H4 (cell line): ENCODE measurements at regions not wholly inside any gene's neighbourhood (a gene's known extent, or its start where the extent isn't known, plus 50 kb on each side); places are given as distances from the start of the nearest gene placed in this dataset.

Experiments
- DNase-seq: peaks from one replicate; pipeline ENCODE4 v3.0.0-alpha.2; 2015; ENCODE audit warnings: low spot score

DNA sequence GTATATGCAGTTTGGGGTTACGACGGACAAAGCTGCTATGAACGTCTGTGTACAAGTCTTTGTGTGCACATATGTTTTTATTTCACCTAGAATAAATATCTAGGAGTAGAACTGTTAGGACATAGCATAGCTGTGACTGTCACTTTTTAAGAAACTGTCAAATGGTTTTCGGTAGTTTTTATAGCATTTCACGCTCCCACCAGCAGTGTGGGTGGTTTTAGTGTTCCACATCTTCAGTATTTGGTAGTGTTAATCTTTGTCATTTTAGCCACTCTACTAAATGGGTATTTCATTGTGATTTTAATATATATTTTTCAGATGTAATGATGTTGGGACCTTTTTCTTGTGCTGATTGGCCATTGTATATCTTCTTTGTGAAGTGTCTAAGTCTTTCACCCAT, 109.1 kb upstream of the BCAT1 start:
- no peak for DNase-seq

- DNase-seq: no peak
These were observed 107.7 kb upstream of the BCAT1 start for GRCh38 chr12:25056486-25057130.

DNA sequence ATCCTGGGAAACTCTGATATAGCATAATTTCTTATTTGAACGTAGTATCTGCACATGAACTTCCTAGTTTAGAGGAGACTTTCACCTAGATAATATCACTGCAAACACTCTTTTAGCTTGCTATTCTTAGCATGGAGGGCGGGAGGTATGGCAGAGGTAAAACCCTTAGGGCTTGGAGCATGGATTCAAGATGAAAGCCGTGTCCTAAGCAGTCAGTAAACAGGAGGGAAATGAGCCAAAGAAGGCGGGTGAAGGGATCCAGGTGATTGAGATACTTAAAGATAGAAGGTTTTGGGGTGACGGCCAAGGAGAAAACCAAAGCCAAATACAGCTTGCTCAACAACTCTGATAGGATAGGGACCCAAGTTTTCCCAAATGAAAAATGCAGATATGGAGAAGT, 107.1 kb upstream of the BCAT1 start:
- no peak for DNase-seq

DNA sequence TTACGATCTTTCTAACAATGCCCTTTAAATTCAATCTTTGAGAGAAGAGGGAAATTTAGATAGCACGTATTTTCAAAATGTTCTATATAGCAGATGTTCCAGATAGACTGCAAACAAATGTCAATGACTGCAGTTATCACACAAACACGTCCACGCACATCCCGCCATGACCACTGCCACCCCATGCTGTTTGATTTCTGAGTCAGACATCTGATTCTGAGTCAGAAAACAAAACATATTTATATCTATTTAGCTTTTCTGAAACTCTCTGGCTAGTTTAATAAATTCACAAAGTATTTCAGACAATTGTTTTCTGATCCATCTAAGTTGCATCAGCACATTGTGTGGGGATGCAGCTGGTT, 105.9 kb upstream of the BCAT1 start:
- no peak for DNase-seq

- DNase-seq: no peak
These were observed 105.3 kb upstream of the BCAT1 start for GRCh38 chr12:25054076-25054782.

GRCh38 chr12:25052914-25053211, 104.0 kb upstream of the BCAT1 start:
- no peak for DNase-seq

DNA sequence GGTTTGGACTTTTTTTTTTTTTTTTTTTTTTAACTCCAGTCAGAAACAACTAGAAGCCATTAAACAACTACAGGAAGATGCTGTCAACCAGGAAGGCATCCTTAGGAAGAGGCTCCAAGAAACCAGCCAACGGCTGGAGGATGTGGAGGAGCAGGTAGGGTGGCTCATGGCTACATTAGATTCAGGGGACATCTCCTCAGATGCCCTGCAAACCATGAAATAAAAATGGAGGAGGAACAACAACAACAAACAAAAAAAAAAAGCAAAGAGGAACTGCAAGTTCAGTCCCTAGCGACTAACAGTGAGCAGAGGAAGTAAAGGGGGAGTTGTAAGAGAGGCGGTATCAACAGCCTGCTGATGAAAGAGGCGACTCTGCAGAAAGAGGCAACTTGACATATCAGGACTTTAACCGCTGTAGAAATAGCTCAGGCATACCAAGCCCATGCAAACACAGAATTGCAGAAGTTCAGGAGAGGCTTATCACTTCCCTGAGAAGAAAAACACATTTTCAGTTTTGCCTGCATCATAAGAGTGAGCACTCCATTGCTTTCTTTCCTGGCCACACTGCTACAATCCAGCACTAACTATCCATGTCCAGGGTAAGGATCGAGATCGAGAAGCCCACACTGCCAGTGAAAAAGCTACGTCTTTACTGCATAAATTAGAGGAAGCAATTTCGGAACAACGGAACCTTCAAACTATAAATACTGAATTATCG, 103.5 kb upstream of the BCAT1 start:
- DNase-seq: no peak

GRCh38 chr12:25051656-25052195, 102.8 kb upstream of the BCAT1 start:
- DNase-seq: no peak

DNA sequence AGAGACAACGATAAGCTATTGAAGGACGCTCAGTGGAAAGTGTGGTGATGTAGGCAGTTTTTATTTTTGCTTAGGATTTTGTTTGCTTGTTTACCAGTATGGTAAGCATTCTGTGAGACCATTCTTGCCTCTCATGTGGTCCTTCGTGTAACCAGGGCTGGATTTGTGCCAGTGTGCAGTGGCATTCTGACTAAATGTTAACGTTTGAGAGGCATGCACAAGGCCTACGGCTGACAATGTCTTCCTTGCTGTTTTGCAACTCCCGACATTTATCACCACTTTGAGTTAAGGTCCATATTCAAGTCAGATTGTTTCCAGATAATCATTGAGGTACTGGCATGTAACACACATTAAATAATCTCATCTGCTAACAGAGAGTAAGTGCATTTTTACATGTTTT, 102.3 kb upstream of the BCAT1 start:
- DNase-seq: peak; percentile 7

GRCh38 chr12:25045869-25046268, 97.0 kb upstream of the BCAT1 start:
- no peak for DNase-seq

DNA sequence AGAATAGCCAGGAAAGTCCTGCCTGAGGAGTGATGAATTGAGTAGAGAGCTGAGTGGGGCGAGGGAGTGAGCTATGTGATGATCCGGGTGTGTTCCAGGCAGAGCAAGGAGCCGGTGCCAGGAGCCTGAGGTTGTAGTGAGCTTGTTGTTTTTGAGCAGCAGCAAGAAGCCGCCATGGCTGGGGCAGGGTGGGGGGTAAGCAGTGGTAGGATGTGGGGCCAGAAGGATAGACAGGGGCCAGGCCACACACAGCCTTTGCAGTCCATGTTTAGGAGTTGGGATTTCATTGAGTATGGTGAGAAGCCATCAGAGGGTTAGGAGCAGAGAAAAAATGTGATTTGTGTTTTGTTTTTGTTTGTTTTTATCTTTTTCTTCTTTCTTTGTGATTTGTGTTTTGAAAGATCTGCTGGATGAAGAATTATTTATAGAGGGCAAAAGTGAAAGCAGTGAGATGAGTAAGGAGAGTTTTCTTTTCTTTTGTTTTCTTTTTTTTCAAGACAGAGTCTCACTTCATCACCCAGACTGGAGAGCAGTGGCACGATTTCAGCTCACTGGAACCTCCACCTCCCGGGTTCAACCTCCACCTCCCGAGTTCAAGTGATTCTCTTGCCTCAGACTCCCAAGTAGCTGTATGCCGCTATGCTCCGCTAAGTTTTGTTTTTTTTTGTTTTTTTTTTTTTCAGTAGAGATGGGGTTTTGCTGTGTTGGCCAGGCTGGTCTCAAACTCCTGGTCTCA, 92.3 kb upstream of the BCAT1 start:
- no peak for DNase-seq

DNA sequence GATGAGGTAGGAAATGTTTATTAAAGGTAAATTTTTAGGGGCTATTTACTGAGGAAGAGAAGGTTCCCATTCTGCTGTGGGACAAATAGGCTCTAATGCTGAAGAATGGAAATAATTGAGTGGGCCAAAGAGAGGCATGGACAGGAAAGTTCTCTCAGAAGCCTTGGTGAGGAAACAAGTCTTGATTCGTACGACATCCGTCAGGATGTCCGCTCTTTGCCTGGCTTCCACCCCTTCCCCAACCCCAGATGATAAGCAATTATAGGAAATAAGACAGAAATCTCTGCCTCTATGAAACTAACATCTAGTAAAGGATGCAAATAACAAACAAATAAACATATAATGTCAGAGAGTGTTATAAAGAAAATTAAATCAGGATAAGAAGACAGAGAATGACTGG, 91.7 kb upstream of the BCAT1 start:
- DNase-seq: no peak

GRCh38 chr12:25034676-25035075, 85.8 kb upstream of the BCAT1 start:
- DNase-seq: no peak

DNA sequence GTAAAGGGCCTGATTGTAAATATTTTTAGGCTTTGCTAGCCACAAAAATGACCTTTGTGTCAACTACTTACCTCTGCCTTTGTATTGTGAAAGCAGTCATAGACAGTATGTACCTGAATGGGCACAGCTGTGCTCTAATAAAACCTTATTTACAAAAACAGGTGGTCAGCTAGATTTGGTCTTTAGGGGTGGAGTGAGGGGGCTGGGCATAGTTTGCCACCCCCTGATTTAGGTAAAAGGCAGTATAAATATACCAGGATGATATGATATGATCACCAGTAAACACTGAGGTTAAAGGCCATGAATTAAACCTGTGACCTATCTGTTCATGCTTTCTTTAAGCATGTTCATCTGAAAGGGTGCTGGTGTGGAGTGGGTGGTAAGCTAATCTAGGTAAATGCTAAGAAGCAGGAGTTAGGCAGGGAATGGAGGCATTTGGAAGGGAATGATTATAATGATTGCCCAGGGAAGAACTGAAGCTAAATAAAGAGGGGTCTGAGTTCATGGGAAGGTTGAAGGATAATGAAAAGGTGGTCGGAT, 77.1 kb upstream of the BCAT1 start:
- DNase-seq: no peak

DNA sequence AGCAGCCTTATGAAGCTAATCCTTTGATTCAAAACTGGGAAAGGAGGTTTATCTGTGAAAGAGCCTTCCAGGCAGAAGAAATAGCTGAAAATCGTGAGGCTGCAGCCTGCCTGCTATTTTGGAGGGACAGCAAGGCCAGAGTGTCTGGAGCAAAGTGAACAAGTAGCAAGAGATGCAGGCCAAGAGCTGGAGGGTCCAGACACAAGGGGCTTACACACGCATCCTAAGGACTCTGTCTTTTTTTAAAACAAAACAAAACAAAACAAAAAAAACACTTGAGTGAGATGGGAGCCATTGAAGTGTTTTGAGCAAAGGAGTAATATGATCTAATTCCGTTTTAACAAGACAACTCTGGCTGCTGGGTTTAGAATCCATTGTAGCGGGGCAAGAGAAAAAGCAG, 76.4 kb upstream of the BCAT1 start:
- no peak for DNase-seq

DNA sequence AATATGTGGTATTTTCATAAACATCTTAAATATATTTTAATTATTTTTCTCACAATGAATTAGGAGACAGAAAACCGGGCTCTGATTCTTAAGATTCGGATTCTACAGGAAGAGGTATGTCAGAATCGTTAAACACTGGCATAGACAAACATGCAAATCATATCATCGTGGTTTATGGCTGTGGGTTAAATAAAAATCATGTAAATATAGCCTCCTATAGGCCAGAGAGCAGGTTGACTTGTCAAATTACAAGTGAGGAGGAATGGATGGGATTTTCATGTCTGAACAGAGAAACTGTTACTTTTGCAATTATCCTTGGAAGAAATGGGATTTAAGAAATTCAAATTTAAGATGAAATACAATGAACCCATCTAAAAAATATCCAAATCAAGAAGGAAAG, 74.9 kb upstream of the BCAT1 start:
- no peak for DNase-seq

GRCh38 chr12:25020621-25021243, 71.8 kb upstream of the BCAT1 start:
- DNase-seq: no peak

DNA sequence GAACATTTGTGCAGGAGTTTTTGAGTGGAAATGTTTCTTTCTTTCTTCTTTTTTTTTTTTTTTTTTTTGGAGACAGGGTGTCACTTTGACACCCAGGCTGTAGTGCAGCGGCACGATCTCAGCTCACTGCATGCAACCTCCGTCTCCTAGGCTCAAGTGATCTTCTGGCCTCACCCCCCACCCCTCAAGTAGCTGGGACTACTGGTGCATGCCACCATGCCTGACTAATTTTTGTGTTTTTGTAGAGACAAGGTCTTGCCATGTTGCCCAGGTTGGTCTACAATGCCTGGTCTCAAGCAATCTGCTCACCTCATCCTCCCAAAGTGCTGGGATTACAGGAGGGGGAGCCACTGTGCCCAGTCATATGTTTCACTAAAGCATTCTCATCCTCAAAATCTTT, 69.2 kb upstream of the BCAT1 start:
- no peak for DNase-seq

DNA sequence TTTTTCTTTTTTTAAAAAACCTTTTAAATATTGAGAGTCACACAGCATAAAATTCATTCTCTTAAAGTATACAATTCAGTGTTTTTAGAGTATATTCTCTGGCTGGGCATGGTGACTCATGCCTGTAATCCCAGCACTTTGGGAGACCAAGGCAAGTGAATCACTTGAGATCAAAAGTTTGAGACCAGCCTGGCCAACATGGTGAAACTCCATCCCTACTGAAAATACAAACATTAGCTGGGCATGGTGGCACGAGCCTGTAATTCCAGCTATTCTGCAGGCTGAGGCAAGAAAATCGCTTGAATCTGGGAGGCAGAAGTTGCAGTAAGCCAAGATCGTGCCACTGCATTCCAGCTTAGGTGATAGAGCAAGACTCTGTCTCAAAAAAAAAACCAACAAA, 68.4 kb upstream of the BCAT1 start:
- DNase-seq: peak; percentile 27

- DNase-seq: no peak
These were observed 66.1 kb upstream of the BCAT1 start for GRCh38 chr12:25014961-25015360.

- no peak for DNase-seq
These were observed 64.2 kb upstream of the BCAT1 start for GRCh38 chr12:25013061-25013460.
